ENCODE measurements at regions not wholly inside any gene's neighbourhood (a gene's known extent, or its start where the extent isn't known, plus 50 kb on each side); places are given as distances from the start of the nearest gene placed in this dataset.
A peak's percentile ranks its signal among the peaks of the same experiment; 100 is the strongest.

GRCh38 chr15:95431518-95431917 is 899.0 kb upstream of the NR2F2 start:
- H3K9me3 ChIP-seq (ENCODE audit: low read depth) = no peaks in the 10 kb centered on the region
- no peak for TF ChIP-seq CTCF (IDR thresholded peaks at IDR 0.05; ENCODE audit: low read depth, low read length)

GRCh38 chr15:95432878-95433405 is 897.6 kb upstream of the NR2F2 start:
- H3K4me3 ChIP-seq = no peak overlapping the region
- H3K9me3 ChIP-seq (ENCODE audit: low read depth) = no peaks in the 10 kb centered on the region
- no peaks in the 10 kb centered on the region for H3K4me1 ChIP-seq (ENCODE audit: low read depth)
- no peaks in the 10 kb centered on the region for H3K36me3 ChIP-seq
- no peak overlapping the region for H3K27ac ChIP-seq
- no peak for TF ChIP-seq CTCF (IDR thresholded peaks at IDR 0.05; ENCODE audit: low read depth, low read length)
- no peaks in the 10 kb centered on the region for H3K27me3 ChIP-seq
- DNase-seq (ENCODE audit: low read depth in 1 of 2, low spot score in 1 of 2) = no peak

More at GRCh38 chr15:95431518-95431917, 899.0 kb upstream of the NR2F2 start:
- no peaks in the 10 kb centered on the region for H3K4me1 ChIP-seq (ENCODE audit: low read depth)
- no peak for DNase-seq (ENCODE audit: low read depth in 1 of 2, low spot score in 1 of 2)
- no peak overlapping the region for H3K4me3 ChIP-seq
- no peaks in the 10 kb centered on the region for H3K36me3 ChIP-seq
- H3K27me3 ChIP-seq = no peaks in the 10 kb centered on the region
- no peak overlapping the region for H3K27ac ChIP-seq

- Histone ChIP-seq H3K27me3 (no peaks in the 10 kb centered on the region), H3K4me1 (ENCODE audit: low read depth) (peaks cover 17% of the 10 kb centered on the region), H3K9me3 (ENCODE audit: low read depth) (no peaks in the 10 kb centered on the region), H3K27ac (peak overlapping the region; percentile 35), H3K36me3 (no peaks in the 10 kb centered on the region), H3K4me3 (no peak overlapping the region)
- DNase-seq (ENCODE audit: low read depth in 1 of 2, low spot score in 1 of 2) = peak in 1 of 2 donors; percentile 21
- no peak for TF ChIP-seq CTCF (IDR thresholded peaks at IDR 0.05; ENCODE audit: low read depth, low read length)
Measured at GRCh38 chr15:95439922-95440376, 890.6 kb upstream of the NR2F2 start.

- TF ChIP-seq CTCF (IDR thresholded peaks at IDR 0.05; ENCODE audit: low read depth, low read length) = no peak
Measured at GRCh38 chr15:95440712-95441111, 889.8 kb upstream of the NR2F2 start.

GRCh38 chr15:95442107-95442719 is 888.3 kb upstream of the NR2F2 start:
- no peaks in the 10 kb centered on the region for H3K27me3 ChIP-seq
- peak in 1 of 2 donors; percentile 12 for DNase-seq (ENCODE audit: low read depth in 1 of 2, low spot score in 1 of 2)
- no peak overlapping the region for H3K27ac ChIP-seq
- H3K9me3 ChIP-seq (ENCODE audit: low read depth) = no peaks in the 10 kb centered on the region
- H3K4me1 ChIP-seq (ENCODE audit: low read depth) = peaks cover 17% of the 10 kb centered on the region
- TF ChIP-seq CTCF (IDR thresholded peaks at IDR 0.05; ENCODE audit: low read depth, low read length) = no peak
- no peaks in the 10 kb centered on the region for H3K36me3 ChIP-seq
- no peak overlapping the region for H3K4me3 ChIP-seq

More at GRCh38 chr15:95440712-95441111, 889.8 kb upstream of the NR2F2 start:
- no peak overlapping the region for H3K4me3 ChIP-seq
- no peaks in the 10 kb centered on the region for H3K9me3 ChIP-seq (ENCODE audit: low read depth)
- H3K27me3 ChIP-seq = no peaks in the 10 kb centered on the region
- DNase-seq (ENCODE audit: low read depth in 1 of 2, low spot score in 1 of 2) = no peak
- H3K4me1 ChIP-seq (ENCODE audit: low read depth) = peaks cover 17% of the 10 kb centered on the region
- no peak overlapping the region for H3K27ac ChIP-seq
- H3K36me3 ChIP-seq = no peaks in the 10 kb centered on the region

All from cardiac muscle cell (in vitro differentiated cells and primary cell).